ENCODE measurements at regions not wholly inside any gene's neighbourhood (a gene's known extent, or its start where the extent isn't known, plus 50 kb on each side); places are given as distances from the start of the nearest gene placed in this dataset.

GRCh38 chr10:121078672-121079102 is 227.5 kb downstream of the WDR11 start:
- H2AFZ ChIP-seq (ENCODE audit: low read length), result no peak overlapping the region
- H3K9me2 ChIP-seq (replicated peaks; ENCODE audit: low read depth, low read length), result no peaks in the 10 kb centered on the region
- no peaks in the 10 kb centered on the region for H3K36me3 ChIP-seq (ENCODE audit: insufficient read depth, low read length)
- no peaks in the 10 kb centered on the region for H3K79me2 ChIP-seq (ENCODE audit: insufficient read depth, low read length)
- no peak overlapping the region for H3K9ac ChIP-seq (ENCODE audit: low read depth, low read length, poor library complexity, severe bottlenecking)
- no peaks in the 10 kb centered on the region for H4K20me1 ChIP-seq (ENCODE audit: insufficient read depth, low read length, poor library complexity, severe bottlenecking)
- no peaks in the 10 kb centered on the region for H3F3A ChIP-seq (ENCODE audit: low read depth)
- no peak overlapping the region for H3K4me2 ChIP-seq (ENCODE audit: low read depth, low read length, poor library complexity, severe bottlenecking)
- H3K4me3 ChIP-seq (ENCODE audit: low read length, poor library complexity, severe bottlenecking), result no peak overlapping the region
- no peaks in the 10 kb centered on the region for H3K4me1 ChIP-seq (ENCODE audit: insufficient read depth, low read length, poor library complexity, severe bottlenecking)
- no peaks in the 10 kb centered on the region for H3K27me3 ChIP-seq (ENCODE audit: insufficient read depth, low read length, poor library complexity, severe bottlenecking)
- TF ChIP-seq CTCF (conservative IDR thresholded peaks at IDR 0.05; ENCODE audit: low read length), result no peak
- no peak for TF ChIP-seq EZH2phosphoT487 (IDR thresholded peaks at IDR 0.05; ENCODE audit: borderline replicate concordance)
- H3K9me3 ChIP-seq (ENCODE audit: insufficient read depth, low read depth, low read length), result no peaks in the 10 kb centered on the region

- no peak for TF ChIP-seq EZH2phosphoT487 (IDR thresholded peaks at IDR 0.05; ENCODE audit: borderline replicate concordance)
- TF ChIP-seq CTCF (conservative IDR thresholded peaks at IDR 0.05; ENCODE audit: low read length), result no peak
- H2AFZ ChIP-seq (ENCODE audit: low read length), result no peak overlapping the region
- H3K36me3 ChIP-seq (ENCODE audit: insufficient read depth, low read length), result no peaks in the 10 kb centered on the region
- no peak overlapping the region for H3K4me3 ChIP-seq (ENCODE audit: low read length, poor library complexity, severe bottlenecking)
- no peak overlapping the region for H3K9ac ChIP-seq (ENCODE audit: low read depth, low read length, poor library complexity, severe bottlenecking)
- H3K9me3 ChIP-seq (ENCODE audit: insufficient read depth, low read depth, low read length), result 0 out of 2 replicates have a peak, but pooled peaks cover 2% of the 10 kb centered on the region
- no peaks in the 10 kb centered on the region for H3F3A ChIP-seq (ENCODE audit: low read depth)
- H3K4me2 ChIP-seq (ENCODE audit: low read depth, low read length, poor library complexity, severe bottlenecking), result no peak overlapping the region
- H3K4me1 ChIP-seq (ENCODE audit: insufficient read depth, low read length, poor library complexity, severe bottlenecking), result no peaks in the 10 kb centered on the region
- H3K79me2 ChIP-seq (ENCODE audit: insufficient read depth, low read length), result no peaks in the 10 kb centered on the region
- H3K27me3 ChIP-seq (ENCODE audit: insufficient read depth, low read length, poor library complexity, severe bottlenecking), result no peaks in the 10 kb centered on the region
- no peaks in the 10 kb centered on the region for H3K9me2 ChIP-seq (replicated peaks; ENCODE audit: low read depth, low read length)
- H4K20me1 ChIP-seq (ENCODE audit: insufficient read depth, low read length, poor library complexity, severe bottlenecking), result no peaks in the 10 kb centered on the region
These were observed 228.1 kb downstream of the WDR11 start for GRCh38 chr10:121079226-121079625.

- Histone ChIP-seq H3F3A (ENCODE audit: low read depth) (no peaks in the 10 kb centered on the region), H3K9me3 (ENCODE audit: insufficient read depth, low read depth, low read length) (0 out of 2 replicates have a peak, but pooled peaks cover 2% of the 10 kb centered on the region), H3K4me1 (ENCODE audit: insufficient read depth, low read length, poor library complexity, severe bottlenecking) (no peaks in the 10 kb centered on the region), H3K4me3 (ENCODE audit: low read length, poor library complexity, severe bottlenecking) (no peak overlapping the region), H3K27me3 (ENCODE audit: insufficient read depth, low read length, poor library complexity, severe bottlenecking) (no peaks in the 10 kb centered on the region), H3K36me3 (ENCODE audit: insufficient read depth, low read length) (no peaks in the 10 kb centered on the region), H2AFZ (ENCODE audit: low read length) (no peak overlapping the region), H4K20me1 (ENCODE audit: insufficient read depth, low read length, poor library complexity, severe bottlenecking) (no peaks in the 10 kb centered on the region), H3K9me2 (replicated peaks; ENCODE audit: low read depth, low read length) (no peaks in the 10 kb centered on the region), H3K9ac (ENCODE audit: low read depth, low read length, poor library complexity, severe bottlenecking) (no peak overlapping the region), H3K4me2 (ENCODE audit: low read depth, low read length, poor library complexity, severe bottlenecking) (no peak overlapping the region), H3K79me2 (ENCODE audit: insufficient read depth, low read length) (no peaks in the 10 kb centered on the region)
- TF ChIP-seq EZH2phosphoT487 (IDR thresholded peaks at IDR 0.05; ENCODE audit: borderline replicate concordance) (no peak), CTCF (conservative IDR thresholded peaks at IDR 0.05; ENCODE audit: low read length) (no peak)
These were observed 229.2 kb downstream of the WDR11 start for GRCh38 chr10:121080281-121080891.
